ENCODE measurements at regions not wholly inside any gene's neighbourhood (a gene's known extent, or its start where the extent isn't known, plus 50 kb on each side); places are given as distances from the start of the nearest gene placed in this dataset.
A peak's percentile ranks its signal among the peaks of the same experiment; 100 is the strongest.
"Not testable (repeated sequence)": the region's sequence is repeated elsewhere in the genome, so short reads cannot be mapped to it uniquely, and the experiment has no call there.

GRCh38 chr18:65671621-65672415 lies 79.0 kb upstream of the CDH7 start:
- no peak for DNase-seq

DNA sequence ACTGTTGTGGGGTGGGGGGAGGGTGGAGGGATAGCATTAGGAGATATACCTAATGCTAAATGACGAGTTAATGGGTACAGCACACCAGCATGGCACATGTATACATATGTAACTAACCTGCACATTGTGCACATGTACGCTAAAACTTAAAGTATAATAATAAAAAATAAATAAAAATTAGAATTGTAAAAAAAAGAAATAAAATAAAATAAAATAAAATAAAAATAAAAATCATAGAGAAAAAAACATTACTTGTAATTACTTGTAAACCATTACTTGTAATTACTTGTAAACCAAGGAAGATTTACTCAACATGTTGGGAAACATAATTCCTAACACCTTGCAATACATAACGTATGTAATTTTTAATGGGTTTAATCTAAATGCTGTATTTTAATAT lies 80.7 kb upstream of the CDH7 start:
- DNase-seq: not testable (repeated sequence)

DNA sequence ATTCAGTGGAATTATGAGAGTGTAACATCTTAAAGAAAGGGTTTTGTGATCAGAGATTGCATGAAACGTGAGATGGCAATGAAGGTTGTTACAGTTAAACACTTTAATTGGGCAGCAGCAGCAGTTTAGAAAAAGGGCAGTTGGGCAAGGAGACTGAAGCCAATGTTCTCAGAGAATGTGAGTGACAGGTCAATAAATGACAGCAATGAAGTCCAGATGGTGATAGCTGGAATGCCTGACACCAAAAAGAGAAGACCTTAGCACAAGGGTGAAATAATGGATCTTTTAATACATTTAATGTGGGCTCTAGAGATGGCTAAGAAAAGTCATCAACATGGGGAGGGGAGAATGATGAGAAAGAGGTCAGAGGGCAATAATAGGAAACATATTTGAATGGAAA lies 89.4 kb upstream of the CDH7 start:
- peak; percentile 56 for DNase-seq

GRCh38 chr18:65659912-65660311 lies 90.9 kb upstream of the CDH7 start:
- DNase-seq: no peak

DNA sequence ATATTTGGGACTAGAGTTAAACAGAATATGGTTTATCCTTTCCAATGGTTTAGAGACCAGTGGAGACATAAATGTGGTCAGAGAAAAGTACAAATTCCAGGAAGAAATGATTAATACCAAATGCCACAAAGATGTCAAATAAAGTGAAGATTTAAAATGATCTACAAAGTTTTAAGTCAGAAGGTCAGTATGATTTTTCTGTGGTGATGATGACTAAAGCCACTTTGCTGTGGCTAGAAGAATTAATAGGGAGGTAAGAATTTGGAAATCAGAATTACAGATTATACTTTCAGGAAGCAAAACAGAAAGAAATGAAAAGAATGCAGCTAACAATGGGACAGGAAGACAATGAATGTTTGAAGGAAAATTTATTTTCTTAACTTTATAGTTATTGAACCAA lies 91.5 kb upstream of the CDH7 start:
- DNase-seq: no peak

- DNase-seq: no peak
Observed at GRCh38 chr18:65651192-65651591, 99.6 kb upstream of the CDH7 start.

DNA sequence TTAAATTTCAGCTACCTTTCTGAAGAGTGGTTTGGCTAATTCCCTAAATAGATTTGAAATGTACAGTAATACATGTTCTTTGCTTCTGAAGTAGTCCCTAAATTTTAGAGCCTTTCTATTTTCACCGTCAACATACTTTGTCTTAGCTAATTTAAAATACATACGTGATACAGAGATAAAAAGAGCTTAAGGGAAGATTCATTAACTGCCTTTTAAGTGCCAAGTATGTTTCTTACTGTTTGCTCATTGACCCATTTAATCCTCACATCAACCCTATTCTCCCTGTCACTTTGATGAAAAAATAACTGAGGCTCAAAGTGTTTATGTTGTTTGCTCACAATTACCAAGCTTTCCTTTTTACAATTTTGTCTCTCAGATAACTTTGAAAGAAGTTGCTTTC lies 118.6 kb upstream of the CDH7 start:
- DNase-seq: peak; percentile 50

GRCh38 chr18:65631766-65632165 lies 119.0 kb upstream of the CDH7 start:
- peak; percentile 57 for DNase-seq

DNA sequence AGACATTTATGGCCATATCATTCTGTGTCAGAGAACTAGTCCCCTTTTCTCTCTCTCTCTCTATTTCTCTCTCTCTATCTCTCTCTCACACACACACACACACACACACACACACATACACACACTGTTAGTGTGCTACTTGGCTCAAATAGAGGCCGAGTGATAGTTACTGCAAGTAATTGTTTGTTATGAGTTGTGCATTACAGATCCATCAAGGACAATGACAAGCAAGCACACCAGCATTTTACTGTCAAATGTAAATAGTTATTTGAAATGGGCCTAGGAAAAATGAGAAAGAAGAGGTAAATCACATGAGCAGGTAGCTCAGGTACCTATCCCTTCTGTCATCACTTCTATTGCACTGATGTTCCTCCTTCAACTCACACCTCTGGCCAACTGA lies 122.4 kb upstream of the CDH7 start:
- DNase-seq: no peak

DNA sequence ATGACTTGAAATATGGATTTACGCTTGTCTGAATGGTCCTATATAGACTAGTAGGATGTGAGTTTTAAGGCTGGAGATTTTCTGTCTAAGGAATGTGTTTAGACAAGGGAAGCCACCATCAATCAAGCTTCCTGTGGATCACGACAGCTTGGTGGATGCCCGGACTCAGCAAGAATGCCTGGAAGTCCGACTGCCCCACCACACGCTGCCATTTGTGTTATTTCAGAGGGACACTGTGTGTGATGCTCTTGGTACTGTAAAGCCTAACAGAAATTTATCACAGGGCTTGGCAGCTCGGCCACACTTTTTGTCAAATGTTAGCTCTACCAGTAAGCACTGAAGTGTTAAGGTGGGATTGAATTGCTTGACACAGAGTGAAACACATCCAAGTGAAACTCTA lies 127.1 kb upstream of the CDH7 start:
- DNase-seq: no peak

- no peak for DNase-seq
Observed at GRCh38 chr18:65622436-65622835, 128.4 kb upstream of the CDH7 start.

DNA sequence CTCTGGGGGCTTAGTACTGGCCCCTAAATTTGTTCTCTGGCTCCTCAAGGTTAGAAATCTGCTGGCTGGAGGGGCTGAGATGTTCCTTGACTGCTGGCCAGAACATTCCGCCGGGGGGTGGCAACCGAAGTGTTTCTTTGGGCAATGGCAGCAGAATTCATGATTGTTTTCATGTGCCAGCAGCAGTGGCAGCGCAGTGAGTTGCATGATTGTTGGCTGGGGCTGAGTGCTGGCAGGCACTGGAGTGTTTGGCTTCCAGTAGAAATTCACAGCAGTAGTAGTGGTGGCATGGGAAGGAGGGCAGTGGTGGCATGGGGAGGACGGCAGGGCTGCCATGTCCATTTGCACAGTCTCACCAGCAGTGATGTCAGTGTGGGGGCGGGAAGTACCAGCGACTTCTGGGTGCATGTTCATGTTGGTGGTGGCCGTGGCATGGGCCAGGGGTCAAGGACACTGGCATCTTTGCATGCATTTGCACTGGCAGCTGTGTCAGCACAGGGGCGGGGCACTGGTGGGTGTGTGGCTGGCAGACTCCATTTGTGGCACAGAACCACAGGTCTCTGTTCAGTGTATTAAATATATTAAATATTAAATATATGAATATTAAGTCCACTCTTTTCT lies 130.6 kb upstream of the CDH7 start:
- no peak for DNase-seq

DNA sequence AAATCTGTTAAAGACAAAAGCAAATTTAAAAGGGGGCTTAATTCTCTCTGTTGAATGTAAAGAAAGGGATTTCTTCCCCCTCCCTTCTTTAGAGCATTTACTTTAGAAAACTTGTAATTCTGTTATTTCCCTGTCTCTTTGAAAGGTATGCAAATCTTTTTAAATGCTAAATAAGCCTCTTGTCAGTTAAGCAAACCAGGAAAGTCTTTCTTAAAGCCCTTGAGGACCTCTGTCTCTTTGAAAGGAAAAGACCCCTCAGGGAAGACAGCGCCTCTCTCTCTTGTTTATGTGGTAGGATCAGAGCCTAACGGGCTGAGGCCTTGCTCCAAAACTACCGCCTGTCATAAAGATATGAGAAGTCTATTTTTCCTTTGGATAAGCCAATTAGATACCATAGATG lies 139.9 kb upstream of the CDH7 start:
- no peak for DNase-seq

GRCh38 chr18:65608471-65608870 lies 142.3 kb upstream of the CDH7 start:
- DNase-seq: no peak

- no peak for DNase-seq
Observed at GRCh38 chr18:65607161-65607560, 143.7 kb upstream of the CDH7 start.

- no peak for DNase-seq
Observed at GRCh38 chr18:65606551-65607130, 144.2 kb upstream of the CDH7 start.

DNA sequence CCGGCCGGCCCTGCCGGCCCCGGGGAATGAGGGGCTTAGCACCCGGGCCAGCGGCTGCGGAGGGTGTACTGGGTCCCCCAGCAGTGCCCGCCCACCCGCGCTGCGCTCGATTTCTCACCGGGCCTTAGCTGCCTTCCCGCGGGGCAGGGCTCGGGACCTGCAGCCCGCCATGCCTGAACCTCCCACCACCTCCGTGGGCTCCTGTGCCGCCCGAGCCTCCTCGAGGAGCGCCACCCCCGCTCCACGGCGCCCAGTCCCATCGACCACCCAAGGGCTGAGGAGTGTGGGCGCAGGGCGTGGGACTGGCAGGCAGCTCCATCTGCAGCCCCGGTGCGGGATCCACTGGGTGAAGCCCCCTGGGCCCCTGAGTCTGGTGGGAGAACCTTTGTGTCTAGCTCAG lies 145.5 kb upstream of the CDH7 start:
- not testable (repeated sequence) for DNase-seq

DNA sequence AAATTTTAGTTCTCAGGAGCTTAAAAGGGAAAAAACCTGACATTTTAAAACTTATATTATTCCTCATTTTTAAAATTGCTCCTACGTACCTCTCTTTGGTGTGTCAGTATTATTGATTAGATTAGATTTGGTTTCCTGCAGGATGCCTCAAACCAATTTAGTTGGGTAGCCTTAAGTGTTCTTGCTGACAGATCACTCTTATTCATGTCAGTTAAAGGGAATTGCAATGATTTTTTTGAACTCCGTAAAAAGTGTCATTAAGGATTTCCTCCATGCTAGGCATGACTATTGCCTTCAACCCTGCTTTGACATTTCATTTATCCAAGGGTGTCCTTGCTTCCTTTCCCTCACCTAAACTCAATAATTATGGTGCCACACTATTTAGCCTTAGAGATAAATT lies 149.0 kb upstream of the CDH7 start:
- DNase-seq: no peak

DNA sequence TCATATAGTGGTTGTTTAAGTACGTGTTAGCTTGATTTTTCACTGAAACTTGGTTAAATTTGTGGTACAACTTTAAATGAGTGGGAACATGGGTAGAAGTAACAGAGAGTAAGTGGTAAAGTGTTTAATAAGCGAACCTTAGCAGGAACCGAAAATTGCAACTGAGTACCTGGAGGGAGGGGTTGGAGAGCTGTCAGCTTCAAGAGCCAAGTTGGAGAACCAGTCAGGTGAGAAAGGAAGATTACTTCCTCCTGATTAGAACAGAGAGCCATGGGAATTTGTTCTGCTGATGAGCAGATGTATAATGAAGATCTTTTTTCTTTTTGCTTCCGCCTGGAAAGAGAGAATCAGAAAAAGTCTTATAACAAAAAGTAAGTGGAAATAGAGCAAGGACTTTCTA lies 158.4 kb upstream of the CDH7 start:
- DNase-seq: no peak

DNA sequence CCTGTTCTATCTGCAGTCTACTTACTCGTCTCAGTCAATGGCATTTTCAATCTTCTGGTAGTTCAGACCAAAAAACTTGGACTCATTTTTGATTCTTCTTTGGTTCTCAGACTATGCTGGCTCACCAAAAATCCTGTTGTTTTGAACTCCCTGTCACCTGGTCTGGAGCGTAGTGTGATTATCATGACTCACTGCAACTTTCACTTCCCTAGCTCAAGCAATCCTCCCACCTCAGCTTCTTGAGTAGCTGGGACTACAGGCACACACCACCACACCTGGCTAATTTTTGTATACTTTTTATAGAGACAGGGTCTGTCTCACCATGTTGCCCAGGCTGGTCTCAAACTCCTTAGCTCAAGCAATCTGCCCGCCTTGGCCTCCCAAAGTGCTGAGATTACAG lies 163.3 kb upstream of the CDH7 start:
- no peak for DNase-seq

- DNase-seq: not testable (repeated sequence)
Observed at GRCh38 chr18:65582094-65582493, 168.7 kb upstream of the CDH7 start.

GRCh38 chr18:65568866-65569265 lies 181.9 kb upstream of the CDH7 start:
- no peak for DNase-seq

DNA sequence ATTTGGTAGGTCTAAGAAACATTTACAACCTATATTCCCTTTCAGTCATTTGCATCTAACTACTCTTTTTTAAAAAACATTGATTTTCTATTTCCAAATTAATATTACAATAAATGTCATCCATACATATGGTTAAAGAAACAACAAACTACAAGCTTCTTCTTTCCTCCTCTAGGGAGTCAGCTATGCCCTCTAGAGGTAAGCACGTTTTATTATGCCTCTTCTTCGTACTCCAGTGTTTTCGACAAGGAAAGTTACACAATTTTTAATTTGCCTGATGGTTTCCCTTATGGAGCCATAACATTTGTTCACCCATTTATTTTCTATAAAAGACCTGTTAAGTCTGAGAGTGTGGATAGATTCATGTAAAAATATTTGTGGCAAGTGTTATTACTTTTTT lies 183.4 kb upstream of the CDH7 start:
- no peak for DNase-seq

DNA sequence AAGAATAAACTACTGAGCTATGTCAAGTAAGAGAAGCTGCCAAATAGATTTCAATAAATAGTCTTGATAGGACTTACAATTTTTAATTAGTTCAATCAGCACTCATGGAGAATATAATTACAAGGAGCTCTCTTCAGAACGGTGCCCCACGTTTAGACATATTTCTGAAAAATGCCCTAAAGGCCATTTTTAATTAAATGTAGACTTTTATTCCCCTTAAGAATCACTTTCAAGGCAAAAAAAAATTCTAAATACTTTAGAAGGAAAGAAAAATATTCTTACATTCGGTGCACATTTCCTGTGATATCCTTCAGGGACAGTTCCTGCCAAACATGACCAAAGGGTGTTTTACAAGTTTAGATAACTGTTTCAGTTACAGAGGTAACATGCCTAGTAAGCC lies 202.5 kb upstream of the CDH7 start:
- DNase-seq: no peak

DNA sequence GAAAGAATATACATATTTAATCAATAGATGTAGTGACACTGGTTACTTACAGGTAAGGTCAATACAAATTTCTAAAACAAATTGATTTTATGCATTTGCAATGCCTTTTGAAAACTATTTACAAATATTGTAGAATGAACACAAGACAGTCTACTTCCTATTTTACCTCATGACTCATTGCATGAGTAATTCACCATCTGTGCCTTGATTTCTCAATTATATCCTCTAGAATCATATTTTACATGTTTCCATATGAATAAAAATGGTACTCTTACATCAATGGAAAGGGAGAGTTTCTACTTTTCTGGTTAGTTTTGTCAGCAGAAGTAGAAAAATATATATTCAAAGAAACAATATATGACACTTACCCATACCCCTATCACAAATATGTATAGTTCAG lies 203.8 kb upstream of the CDH7 start:
- no peak for DNase-seq
